NCI-H82 (cell line): ENCODE measurements at regions not wholly inside any gene's neighbourhood (a gene's known extent, or its start where the extent isn't known, plus 50 kb on each side); places are given as distances from the start of the nearest gene placed in this dataset.

ENCODE experiments used
- DNase-seq: peaks from one replicate; lab custom pipeline; 2025; lab: John Stamatoyannopoulos, UW

- DNase-seq, result no peak
These were observed 271.4 kb upstream of the GRM3 start for GRCh38 chr7:86372262-86372661.

GRCh38 chr7:86366946-86367345 is 276.8 kb upstream of the GRM3 start:
- no peak for DNase-seq

- DNase-seq, result peak; percentile 6
These were observed 303.3 kb upstream of the GRM3 start for GRCh38 chr7:86340407-86340806.

- DNase-seq, result no peak
These were observed 304.7 kb upstream of the GRM3 start for GRCh38 chr7:86339051-86339450.

- no peak for DNase-seq
These were observed 314.8 kb upstream of the GRM3 start for GRCh38 chr7:86328801-86329433.

GRCh38 chr7:86326847-86327246 is 316.9 kb upstream of the GRM3 start:
- DNase-seq, result no peak

- DNase-seq, result no peak
These were observed 322.8 kb upstream of the GRM3 start for GRCh38 chr7:86320889-86321288.

GRCh38 chr7:86320341-86320740 is 323.4 kb upstream of the GRM3 start:
- DNase-seq, result no peak

GRCh38 chr7:86313842-86314241 is 329.9 kb upstream of the GRM3 start:
- no peak for DNase-seq

GRCh38 chr7:86301301-86301700 is 342.4 kb upstream of the GRM3 start:
- no peak for DNase-seq

GRCh38 chr7:86295526-86295925 is 348.2 kb upstream of the GRM3 start:
- no peak for DNase-seq

GRCh38 chr7:86282014-86282682 is 361.6 kb upstream of the GRM3 start:
- DNase-seq, result peak; percentile 64

- no peak for DNase-seq
These were observed 363.6 kb upstream of the GRM3 start for GRCh38 chr7:86280150-86280549.

- no peak for DNase-seq
These were observed 380.9 kb upstream of the GRM3 start for GRCh38 chr7:86262781-86263180.

GRCh38 chr7:86257894-86258293 is 385.8 kb upstream of the GRM3 start:
- no peak for DNase-seq

- DNase-seq, result no peak
These were observed 391.3 kb upstream of the GRM3 start for GRCh38 chr7:86252406-86252805.

GRCh38 chr7:86248977-86249376 is 394.7 kb upstream of the GRM3 start:
- DNase-seq, result no peak

GRCh38 chr7:86243171-86243570 is 400.5 kb upstream of the GRM3 start:
- DNase-seq, result no peak

- DNase-seq, result no peak
These were observed 417.5 kb upstream of the GRM3 start for GRCh38 chr7:86226191-86226590.

- DNase-seq, result no peak
These were observed 420.9 kb upstream of the GRM3 start for GRCh38 chr7:86222806-86223205.

GRCh38 chr7:86214734-86215133 is 429.0 kb upstream of the GRM3 start:
- no peak for DNase-seq

GRCh38 chr7:86212976-86213375 is 430.7 kb upstream of the GRM3 start:
- no peak for DNase-seq

- no peak for DNase-seq
These were observed 434.7 kb upstream of the GRM3 start for GRCh38 chr7:86209036-86209435.

- DNase-seq, result no peak
These were observed 436.0 kb upstream of the GRM3 start for GRCh38 chr7:86207740-86208139.
